AG10803 (cell line): ENCODE measurements at regions not wholly inside any gene's neighbourhood (a gene's known extent, or its start where the extent isn't known, plus 50 kb on each side); places are given as distances from the start of the nearest gene placed in this dataset.

Source experiments
- DNase-seq: peaks from one replicate; pipeline ENCODE4 v3.0.0; 2010; ENCODE audit warnings: low read depth
- H3K4me3 ChIP-seq: 2 replicates; pipeline ENCODE4 v1.5.1; 2011; ENCODE audit warnings: mild to moderate bottlenecking, low read length, control low read depth
- TF ChIP-seq, protein P1 (sequence below): conservative IDR thresholded peaks from 2 replicates; pipeline ENCODE4 v1.5.1; 2011; ENCODE audit warnings: mild to moderate bottlenecking, low read length, control low read depth, inconsistent platforms

DNA sequence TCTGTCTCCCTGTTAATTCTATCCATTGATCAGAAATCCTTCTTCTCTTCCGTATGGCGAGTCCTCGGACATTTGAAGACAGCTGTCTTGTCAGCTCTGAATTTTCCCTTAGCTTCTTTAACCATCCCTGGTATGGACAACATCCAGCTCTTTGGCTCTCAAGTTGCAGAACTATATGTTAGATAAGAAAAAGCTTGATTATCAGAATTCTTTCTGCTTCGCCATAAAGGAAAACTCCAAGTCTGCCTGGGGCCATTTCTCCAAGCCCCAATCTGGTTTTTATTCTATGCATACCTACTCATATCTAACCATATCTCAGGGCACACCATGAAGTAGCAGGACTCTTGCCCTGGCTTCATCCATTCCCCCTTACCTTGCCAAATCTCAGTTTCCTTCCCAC lies 215.7 kb upstream of the TMC3 start:
- H3K4me3 ChIP-seq: no peak overlapping the region
- no peak for DNase-seq
- TF ChIP-seq, protein P1, sequence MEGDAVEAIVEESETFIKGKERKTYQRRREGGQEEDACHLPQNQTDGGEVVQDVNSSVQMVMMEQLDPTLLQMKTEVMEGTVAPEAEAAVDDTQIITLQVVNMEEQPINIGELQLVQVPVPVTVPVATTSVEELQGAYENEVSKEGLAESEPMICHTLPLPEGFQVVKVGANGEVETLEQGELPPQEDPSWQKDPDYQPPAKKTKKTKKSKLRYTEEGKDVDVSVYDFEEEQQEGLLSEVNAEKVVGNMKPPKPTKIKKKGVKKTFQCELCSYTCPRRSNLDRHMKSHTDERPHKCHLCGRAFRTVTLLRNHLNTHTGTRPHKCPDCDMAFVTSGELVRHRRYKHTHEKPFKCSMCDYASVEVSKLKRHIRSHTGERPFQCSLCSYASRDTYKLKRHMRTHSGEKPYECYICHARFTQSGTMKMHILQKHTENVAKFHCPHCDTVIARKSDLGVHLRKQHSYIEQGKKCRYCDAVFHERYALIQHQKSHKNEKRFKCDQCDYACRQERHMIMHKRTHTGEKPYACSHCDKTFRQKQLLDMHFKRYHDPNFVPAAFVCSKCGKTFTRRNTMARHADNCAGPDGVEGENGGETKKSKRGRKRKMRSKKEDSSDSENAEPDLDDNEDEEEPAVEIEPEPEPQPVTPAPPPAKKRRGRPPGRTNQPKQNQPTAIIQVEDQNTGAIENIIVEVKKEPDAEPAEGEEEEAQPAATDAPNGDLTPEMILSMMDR: no peak

GRCh38 chr15:81575436-81576123 lies 201.6 kb upstream of the TMC3 start:
- no peak for DNase-seq
- H3K4me3 ChIP-seq: no peak overlapping the region
- TF ChIP-seq, protein P1: no peak

DNA sequence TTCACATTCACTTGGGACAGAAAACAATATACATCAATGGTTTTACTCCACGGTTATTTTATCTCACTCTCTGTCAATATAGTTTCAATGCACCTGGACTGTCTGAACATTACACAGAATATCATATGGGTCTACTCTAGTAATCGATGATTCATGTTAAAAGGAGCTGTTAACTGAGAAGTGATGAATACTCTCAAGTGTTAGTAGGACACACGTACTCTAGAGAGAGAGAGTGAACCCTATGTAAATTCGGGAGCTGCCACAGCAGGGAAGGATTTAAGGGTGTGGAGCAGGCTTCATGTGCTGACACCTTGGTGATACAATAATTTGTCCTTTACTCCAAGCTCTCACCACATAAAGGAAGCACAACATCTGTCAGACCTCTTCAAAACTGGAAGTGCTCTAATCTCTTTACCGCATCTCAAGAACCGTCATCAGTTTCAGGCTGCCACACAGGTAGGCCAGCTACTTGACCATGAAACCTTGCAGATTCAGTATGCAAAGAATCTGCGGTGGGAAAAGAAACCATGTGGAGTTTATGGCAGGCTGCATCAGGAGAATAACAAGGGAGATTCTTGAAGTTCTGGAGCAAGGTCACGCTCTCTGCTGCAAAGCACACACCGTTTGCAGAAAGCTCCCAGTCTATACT lies 199.2 kb upstream of the TMC3 start:
- no peak for DNase-seq
- H3K4me3 ChIP-seq: no peak overlapping the region
- TF ChIP-seq, protein P1: no peak

- DNase-seq: no peak
- TF ChIP-seq, protein P1: no peak
- H3K4me3 ChIP-seq: no peak overlapping the region
These were observed 198.2 kb upstream of the TMC3 start for GRCh38 chr15:81572190-81572589.

- TF ChIP-seq, protein P1: no peak
- H3K4me3 ChIP-seq: no peak overlapping the region
- DNase-seq: no peak
These were observed 195.5 kb upstream of the TMC3 start for GRCh38 chr15:81569286-81570080.

DNA sequence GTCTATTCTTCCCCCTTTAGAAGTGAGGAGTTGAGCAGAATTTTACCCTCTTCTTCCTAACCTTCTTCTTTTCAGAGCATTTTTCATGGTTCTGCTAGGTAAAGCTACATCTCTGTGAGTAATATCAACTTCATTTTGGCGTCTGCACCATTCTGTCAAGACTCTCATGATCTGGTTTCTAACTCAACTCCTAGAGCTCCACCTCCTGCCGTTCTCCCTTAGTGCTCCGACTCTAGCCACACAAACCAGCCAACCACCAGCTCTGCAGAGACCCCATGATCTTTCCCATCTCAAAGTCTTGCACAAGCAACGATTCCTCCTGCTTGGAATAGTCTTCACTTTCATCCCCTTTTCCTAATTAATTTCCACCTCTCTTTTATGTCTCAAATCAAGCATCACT lies 193.9 kb upstream of the TMC3 start:
- TF ChIP-seq, protein P1: no peak
- no peak overlapping the region for H3K4me3 ChIP-seq
- DNase-seq: no peak
